Activated naive CD8-positive, alpha-beta T cell treated with anti-CD3 and anti-CD28 coated beads, Interleukin-2, amount 50 U/mL, for 24 hours (primary cell): ENCODE measurements at regions not wholly inside any gene's neighbourhood (a gene's known extent, or its start where the extent isn't known, plus 50 kb on each side); places are given as distances from the start of the nearest gene placed in this dataset.
A peak's percentile ranks its signal among the peaks of the same experiment; 100 is the strongest.

Experiments used
- ATAC-seq: fragments of 150-1000 bp; cut with Tn5 transposase; one replicate; pipeline ENCODE4 v1.10.0; 2021
- DNase-seq: peaks from one replicate; pipeline ENCODE4 v3.0.0; 2021
- H3K27ac Mint-ChIP-seq: one replicate; pipeline ENCODE4 v1.8.0; 2021; ENCODE audit warnings: mild to moderate bottlenecking, mixed read lengths
- H3K27me3 Mint-ChIP-seq: one replicate; pipeline ENCODE4 v1.8.0; 2021; ENCODE audit warnings: mixed read lengths
- H3K36me3 Mint-ChIP-seq: one replicate; pipeline ENCODE4 v1.8.0; 2021; ENCODE audit warnings: low read depth, mixed read lengths
- H3K4me1 Mint-ChIP-seq: one replicate; pipeline ENCODE4 v1.8.0; 2021; ENCODE audit warnings: mixed read lengths
- H3K4me3 Mint-ChIP-seq: one replicate; pipeline ENCODE4 v1.8.0; 2021; ENCODE audit warnings: mild to moderate bottlenecking, moderate library complexity, mixed read lengths
- H3K9me3 Mint-ChIP-seq: one replicate; pipeline ENCODE4 v1.8.0; 2021; ENCODE audit warnings: mixed read lengths

DNA sequence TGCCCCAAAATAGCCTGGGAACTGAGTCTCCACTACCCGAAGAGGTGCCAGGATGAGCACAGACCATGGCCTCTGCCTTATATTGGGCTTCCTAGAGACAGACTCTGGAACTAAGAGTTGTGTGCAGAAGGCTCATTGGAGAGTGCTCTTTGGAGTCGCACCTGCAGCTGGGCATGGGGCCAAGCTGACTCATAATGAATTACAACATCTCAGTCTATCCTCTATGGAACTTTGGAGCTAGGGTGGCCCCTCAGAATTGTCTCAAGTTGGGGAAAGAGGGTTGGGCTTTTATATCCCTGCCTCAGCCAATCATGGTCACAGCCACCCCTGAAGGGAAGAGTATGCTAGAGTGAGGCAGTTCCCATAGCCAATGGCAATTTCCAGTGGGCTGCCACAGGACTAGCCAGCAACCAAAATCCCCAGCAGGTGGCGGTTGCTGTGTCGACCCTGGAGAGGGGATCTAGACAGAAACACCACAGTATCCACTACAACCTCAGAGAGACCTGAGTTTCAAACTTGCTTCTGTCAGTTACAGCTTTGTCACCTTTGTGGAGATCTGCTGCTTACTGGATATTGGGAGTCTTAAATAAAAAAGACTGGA lies 93.8 kb downstream of the DMRTA2 start:
- ATAC-seq (no peak), DNase-seq (no peak)
- Mint-ChIP-seq H3K9me3 (no peaks in the 10 kb centered on the region), H3K36me3 (no peaks in the 10 kb centered on the region), H3K4me1 (peaks cover 4% of the 10 kb centered on the region), H3K27me3 (peaks cover 26% of the 10 kb centered on the region), H3K27ac (no peak overlapping the region), H3K4me3 (no peak overlapping the region)

GRCh38 chr1:50328552-50328951 lies 94.7 kb downstream of the DMRTA2 start:
- no peak overlapping the region for H3K27ac Mint-ChIP-seq
- peaks cover 18% of the 10 kb centered on the region for H3K27me3 Mint-ChIP-seq

DNA sequence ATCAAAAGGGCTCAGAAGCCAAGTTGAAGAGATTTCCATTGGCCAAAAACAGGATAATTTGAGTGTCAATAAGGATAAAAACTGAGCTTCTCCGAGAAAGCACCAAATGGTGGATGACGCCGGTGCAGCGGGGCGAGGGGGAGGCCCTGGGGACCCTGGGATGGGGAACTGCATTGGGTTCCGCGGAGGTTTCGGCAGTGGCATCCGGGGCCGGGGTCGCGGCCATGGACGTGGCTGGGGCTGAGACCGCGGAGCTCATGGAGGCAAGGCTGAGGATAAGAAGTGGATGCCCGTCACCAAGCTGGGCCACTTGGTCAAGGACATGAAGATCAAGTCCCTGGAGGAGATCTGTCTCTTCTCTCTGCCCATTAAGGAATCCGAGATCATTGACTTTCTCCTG lies 97.2 kb downstream of the DMRTA2 start:
- Mint-ChIP-seq H3K36me3 (no peaks in the 10 kb centered on the region), H3K27me3 (peaks cover 2% of the 10 kb centered on the region), H3K4me1 (no peaks in the 10 kb centered on the region), H3K27ac (no peak overlapping the region), H3K4me3 (no peak overlapping the region), H3K9me3 (no peaks in the 10 kb centered on the region)
- no peak for ATAC-seq
- DNase-seq, result no peak

More at GRCh38 chr1:50328552-50328951, 94.7 kb downstream of the DMRTA2 start:
- DNase-seq (no peak), ATAC-seq (no peak)
- peaks cover 1% of the 10 kb centered on the region for H3K4me1 Mint-ChIP-seq
- H3K9me3 Mint-ChIP-seq, result no peaks in the 10 kb centered on the region
- H3K4me3 Mint-ChIP-seq, result no peak overlapping the region
- H3K36me3 Mint-ChIP-seq, result no peaks in the 10 kb centered on the region

GRCh38 chr1:50322579-50322978 lies 100.7 kb downstream of the DMRTA2 start:
- no peak for ATAC-seq
- Mint-ChIP-seq H3K4me1 (no peaks in the 10 kb centered on the region), H3K4me3 (no peak overlapping the region), H3K27ac (no peak overlapping the region), H3K9me3 (no peaks in the 10 kb centered on the region), H3K36me3 (no peaks in the 10 kb centered on the region), H3K27me3 (peaks cover 2% of the 10 kb centered on the region)
- DNase-seq, result no peak

DNA sequence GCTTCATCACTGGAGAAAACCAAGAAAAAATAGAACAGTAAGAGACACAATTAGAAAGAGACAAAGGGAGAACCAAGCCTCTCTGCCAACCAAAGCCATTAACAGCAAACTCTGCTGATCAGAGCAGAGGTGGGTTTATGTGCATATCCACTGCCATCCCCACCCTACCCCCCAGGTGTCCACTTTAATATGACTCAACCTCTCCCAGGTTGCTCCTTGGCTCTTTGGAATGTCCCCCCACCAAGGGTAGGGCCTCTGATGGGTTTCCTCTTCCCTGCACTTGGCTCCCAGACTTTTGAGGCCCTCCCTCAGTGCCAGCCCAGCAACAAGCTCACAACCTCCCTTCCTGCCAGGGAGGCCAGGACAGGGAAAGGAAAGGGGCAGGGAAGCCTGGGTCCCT lies 104.8 kb downstream of the DMRTA2 start:
- H3K27me3 Mint-ChIP-seq, result peaks cover 6% of the 10 kb centered on the region
- no peak overlapping the region for H3K4me3 Mint-ChIP-seq
- H3K36me3 Mint-ChIP-seq, result no peaks in the 10 kb centered on the region
- no peak overlapping the region for H3K27ac Mint-ChIP-seq
- ATAC-seq (no peak), DNase-seq (no peak)
- no peaks in the 10 kb centered on the region for H3K9me3 Mint-ChIP-seq
- no peaks in the 10 kb centered on the region for H3K4me1 Mint-ChIP-seq

GRCh38 chr1:50308878-50309277 lies 114.4 kb downstream of the DMRTA2 start:
- H3K4me1 Mint-ChIP-seq, result no peaks in the 10 kb centered on the region
- ATAC-seq, result no peak
- peak; percentile 4 for DNase-seq

DNA sequence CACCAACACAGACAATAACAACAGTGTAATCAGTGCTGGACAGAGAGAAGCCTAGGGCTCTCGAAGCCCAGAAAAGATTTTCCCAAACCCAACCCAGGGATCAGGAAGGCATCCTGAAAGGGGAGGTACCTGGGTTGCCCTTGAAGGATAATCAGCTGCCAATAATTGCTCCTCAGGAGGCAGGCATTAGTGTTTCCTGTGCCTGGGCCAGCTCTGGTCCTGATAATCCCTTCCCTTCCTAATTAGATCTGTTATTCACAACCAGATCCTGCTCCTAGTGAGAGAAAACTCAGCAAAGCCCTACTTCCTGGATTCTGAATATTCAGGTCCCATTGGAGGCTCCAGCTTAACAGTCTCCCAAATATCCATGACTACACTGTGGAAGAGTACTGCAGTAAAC lies 117.4 kb downstream of the DMRTA2 start:
- Mint-ChIP-seq H3K27ac (no peak overlapping the region), H3K9me3 (no peaks in the 10 kb centered on the region), H3K4me1 (no peaks in the 10 kb centered on the region), H3K36me3 (no peaks in the 10 kb centered on the region), H3K4me3 (no peak overlapping the region), H3K27me3 (peaks cover 3% of the 10 kb centered on the region)
- no peak for DNase-seq
- no peak for ATAC-seq

More at GRCh38 chr1:50308878-50309277, 114.4 kb downstream of the DMRTA2 start:
- Mint-ChIP-seq H3K27ac (no peak overlapping the region), H3K36me3 (no peaks in the 10 kb centered on the region), H3K27me3 (peaks cover 3% of the 10 kb centered on the region), H3K9me3 (no peaks in the 10 kb centered on the region), H3K4me3 (no peak overlapping the region)

DNA sequence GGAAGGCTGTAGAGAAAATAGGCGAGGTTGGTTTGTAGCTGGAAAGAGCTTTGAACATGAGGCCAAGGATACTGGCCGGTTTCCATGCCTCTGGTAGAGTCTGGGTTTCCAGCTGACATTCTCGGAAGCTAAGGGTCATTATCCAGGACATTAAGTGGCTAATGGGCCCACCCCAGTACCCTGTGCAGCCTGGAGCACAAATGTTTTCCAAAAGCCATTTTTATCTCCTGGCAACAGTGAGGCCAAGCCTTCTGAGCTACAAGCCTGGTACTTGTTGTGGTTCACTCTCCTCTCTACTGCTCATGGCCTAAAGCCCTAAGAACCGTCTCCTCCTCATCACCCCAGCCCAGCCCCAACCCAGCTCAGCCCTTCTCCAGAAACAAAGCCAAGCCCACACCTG lies 122.9 kb downstream of the DMRTA2 start:
- ATAC-seq, result no peak
- Mint-ChIP-seq H3K9me3 (no peaks in the 10 kb centered on the region), H3K27ac (no peak overlapping the region), H3K36me3 (no peaks in the 10 kb centered on the region), H3K4me3 (no peak overlapping the region), H3K4me1 (no peaks in the 10 kb centered on the region), H3K27me3 (peaks cover 2% of the 10 kb centered on the region)
- no peak for DNase-seq

DNA sequence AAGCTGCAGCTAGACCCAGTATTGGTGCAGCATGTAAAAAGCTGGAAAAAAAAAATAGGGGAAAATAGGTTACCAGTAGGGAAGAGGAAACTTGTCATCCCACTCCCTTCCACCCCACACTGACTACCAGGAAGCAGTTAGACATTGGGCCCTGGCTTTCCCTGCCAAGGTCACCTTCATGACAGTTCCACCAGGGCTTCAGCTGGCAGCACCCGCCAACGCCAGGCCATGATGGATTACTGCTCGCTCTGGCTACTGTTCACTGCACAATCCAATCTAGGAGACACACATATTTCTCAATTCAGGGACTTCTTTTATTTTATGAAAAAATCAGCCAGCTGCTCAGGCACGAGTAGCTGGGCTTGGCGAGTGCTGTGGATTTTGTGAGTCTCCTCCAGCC lies 127.7 kb downstream of the DMRTA2 start:
- no peak overlapping the region for H3K4me3 Mint-ChIP-seq
- no peaks in the 10 kb centered on the region for H3K4me1 Mint-ChIP-seq
- H3K27me3 Mint-ChIP-seq, result peaks cover 4% of the 10 kb centered on the region
- no peak overlapping the region for H3K27ac Mint-ChIP-seq
- DNase-seq, result no peak
- no peaks in the 10 kb centered on the region for H3K36me3 Mint-ChIP-seq
- H3K9me3 Mint-ChIP-seq, result no peaks in the 10 kb centered on the region
- ATAC-seq, result no peak

GRCh38 chr1:50292276-50292675 lies 131.0 kb downstream of the DMRTA2 start:
- H3K4me3 Mint-ChIP-seq, result no peak overlapping the region
- no peaks in the 10 kb centered on the region for H3K36me3 Mint-ChIP-seq
- H3K27me3 Mint-ChIP-seq, result peaks cover 11% of the 10 kb centered on the region
- H3K4me1 Mint-ChIP-seq, result no peaks in the 10 kb centered on the region
- DNase-seq (no peak), ATAC-seq (no peak)
- H3K9me3 Mint-ChIP-seq, result no peaks in the 10 kb centered on the region
- H3K27ac Mint-ChIP-seq, result no peak overlapping the region

- DNase-seq (no peak), ATAC-seq (no peak)
- H3K27ac Mint-ChIP-seq, result no peak overlapping the region
- H3K9me3 Mint-ChIP-seq, result no peaks in the 10 kb centered on the region
- no peak overlapping the region for H3K4me3 Mint-ChIP-seq
- no peaks in the 10 kb centered on the region for H3K36me3 Mint-ChIP-seq
- H3K4me1 Mint-ChIP-seq, result no peaks in the 10 kb centered on the region
- H3K27me3 Mint-ChIP-seq, result peaks cover 11% of the 10 kb centered on the region
These were observed 133.7 kb downstream of the DMRTA2 start for GRCh38 chr1:50289495-50289894.

GRCh38 chr1:50285994-50286393 lies 137.2 kb downstream of the DMRTA2 start:
- no peaks in the 10 kb centered on the region for H3K9me3 Mint-ChIP-seq
- H3K36me3 Mint-ChIP-seq, result no peaks in the 10 kb centered on the region
- H3K4me3 Mint-ChIP-seq, result no peak overlapping the region
- no peaks in the 10 kb centered on the region for H3K4me1 Mint-ChIP-seq
- ATAC-seq (no peak), DNase-seq (no peak)
- H3K27ac Mint-ChIP-seq, result no peak overlapping the region
- peaks cover 9% of the 10 kb centered on the region for H3K27me3 Mint-ChIP-seq

GRCh38 chr1:50279622-50280330 lies 143.5 kb downstream of the DMRTA2 start:
- H3K36me3 Mint-ChIP-seq, result no peaks in the 10 kb centered on the region
- H3K9me3 Mint-ChIP-seq, result no peaks in the 10 kb centered on the region
- H3K27ac Mint-ChIP-seq, result no peak overlapping the region
- no peak overlapping the region for H3K4me3 Mint-ChIP-seq
- H3K4me1 Mint-ChIP-seq, result no peaks in the 10 kb centered on the region
- ATAC-seq (no peak), DNase-seq (peak; percentile 4)
- peaks cover 15% of the 10 kb centered on the region for H3K27me3 Mint-ChIP-seq

GRCh38 chr1:50278961-50279360 lies 144.3 kb downstream of the DMRTA2 start:
- ATAC-seq (no peak), DNase-seq (no peak)
- Mint-ChIP-seq H3K36me3 (no peaks in the 10 kb centered on the region), H3K9me3 (no peaks in the 10 kb centered on the region), H3K27me3 (peaks cover 15% of the 10 kb centered on the region), H3K4me3 (no peak overlapping the region), H3K4me1 (no peaks in the 10 kb centered on the region), H3K27ac (no peak overlapping the region)

- H3K36me3 Mint-ChIP-seq, result no peaks in the 10 kb centered on the region
- H3K27me3 Mint-ChIP-seq, result peaks cover 15% of the 10 kb centered on the region
- no peak overlapping the region for H3K4me3 Mint-ChIP-seq
- no peak overlapping the region for H3K27ac Mint-ChIP-seq
- H3K9me3 Mint-ChIP-seq, result no peaks in the 10 kb centered on the region
- H3K4me1 Mint-ChIP-seq, result no peaks in the 10 kb centered on the region
- ATAC-seq (no peak), DNase-seq (no peak)
These were observed 144.8 kb downstream of the DMRTA2 start for GRCh38 chr1:50278410-50278809.
